ENCODE measurements at regions not wholly inside any gene's neighbourhood (a gene's known extent, or its start where the extent isn't known, plus 50 kb on each side); places are given as distances from the start of the nearest gene placed in this dataset.

GRCh38 chr2:18136881-18137475 lies 258.5 kb downstream of the KCNS3 start:
- no peak for DNase-seq (ENCODE audit: low read depth in 2 of 2)

- DNase-seq (ENCODE audit: low read depth in 2 of 2): no peak
These were observed 254.8 kb downstream of the KCNS3 start for GRCh38 chr2:18133310-18133709.

- DNase-seq (ENCODE audit: low read depth in 2 of 2): peak in 1 of 2 experiments; percentile 10
These were observed 254.2 kb downstream of the KCNS3 start for GRCh38 chr2:18132697-18133096.

- no peak for DNase-seq (ENCODE audit: low read depth in 2 of 2)
These were observed 253.3 kb downstream of the KCNS3 start for GRCh38 chr2:18131761-18132160.

GRCh38 chr2:18129348-18129747 lies 250.9 kb downstream of the KCNS3 start:
- DNase-seq (ENCODE audit: low read depth in 2 of 2): no peak

GRCh38 chr2:18125303-18125702 lies 246.8 kb downstream of the KCNS3 start:
- DNase-seq (ENCODE audit: low read depth in 2 of 2): no peak

GRCh38 chr2:18124116-18124835 lies 245.8 kb downstream of the KCNS3 start:
- DNase-seq (ENCODE audit: low read depth in 2 of 2): no peak

- no peak for DNase-seq (ENCODE audit: low read depth in 2 of 2)
These were observed 245.1 kb downstream of the KCNS3 start for GRCh38 chr2:18123577-18123976.

- DNase-seq (ENCODE audit: low read depth in 2 of 2): no peak
These were observed 244.7 kb downstream of the KCNS3 start for GRCh38 chr2:18123211-18123570.

- no peak for DNase-seq (ENCODE audit: low read depth in 2 of 2)
These were observed 244.2 kb downstream of the KCNS3 start for GRCh38 chr2:18122544-18123210.

- peak; percentile 39 to 40 for DNase-seq (ENCODE audit: low read depth in 2 of 2)
These were observed 241.4 kb downstream of the KCNS3 start for GRCh38 chr2:18119883-18120282.

GRCh38 chr2:18118703-18119102 lies 240.2 kb downstream of the KCNS3 start:
- DNase-seq (ENCODE audit: low read depth in 2 of 2): peak in 1 of 2 experiments; percentile 15

GRCh38 chr2:18117592-18117991 lies 239.1 kb downstream of the KCNS3 start:
- DNase-seq (ENCODE audit: low read depth in 2 of 2): no peak

- no peak for DNase-seq (ENCODE audit: low read depth in 2 of 2)
These were observed 231.8 kb downstream of the KCNS3 start for GRCh38 chr2:18110222-18110621.

GRCh38 chr2:18106841-18107240 lies 228.4 kb downstream of the KCNS3 start:
- no peak for DNase-seq (ENCODE audit: low read depth in 2 of 2)

- DNase-seq (ENCODE audit: low read depth in 2 of 2): no peak
These were observed 227.5 kb downstream of the KCNS3 start for GRCh38 chr2:18105929-18106328.

GRCh38 chr2:18104595-18105224 lies 226.2 kb downstream of the KCNS3 start:
- no peak for DNase-seq (ENCODE audit: low read depth in 2 of 2)

- no peak for DNase-seq (ENCODE audit: low read depth in 2 of 2)
These were observed 218.5 kb downstream of the KCNS3 start for GRCh38 chr2:18096836-18097405.

GRCh38 chr2:18094277-18094676 lies 215.8 kb downstream of the KCNS3 start:
- no peak for DNase-seq (ENCODE audit: low read depth in 2 of 2)

- DNase-seq (ENCODE audit: low read depth in 2 of 2): no peak
These were observed 214.7 kb downstream of the KCNS3 start for GRCh38 chr2:18093196-18093595.

- DNase-seq (ENCODE audit: low read depth in 2 of 2): no peak
These were observed 214.3 kb downstream of the KCNS3 start for GRCh38 chr2:18092760-18093159.

GRCh38 chr2:18085593-18085992 lies 207.1 kb downstream of the KCNS3 start:
- DNase-seq (ENCODE audit: low read depth in 2 of 2): no peak
